ENCODE measurements at regions not wholly inside any gene's neighbourhood (a gene's known extent, or its start where the extent isn't known, plus 50 kb on each side); places are given as distances from the start of the nearest gene placed in this dataset.
"Not testable (repeated sequence)": the region's sequence is repeated elsewhere in the genome, so short reads cannot be mapped to it uniquely, and the experiment has no call there.

DNA sequence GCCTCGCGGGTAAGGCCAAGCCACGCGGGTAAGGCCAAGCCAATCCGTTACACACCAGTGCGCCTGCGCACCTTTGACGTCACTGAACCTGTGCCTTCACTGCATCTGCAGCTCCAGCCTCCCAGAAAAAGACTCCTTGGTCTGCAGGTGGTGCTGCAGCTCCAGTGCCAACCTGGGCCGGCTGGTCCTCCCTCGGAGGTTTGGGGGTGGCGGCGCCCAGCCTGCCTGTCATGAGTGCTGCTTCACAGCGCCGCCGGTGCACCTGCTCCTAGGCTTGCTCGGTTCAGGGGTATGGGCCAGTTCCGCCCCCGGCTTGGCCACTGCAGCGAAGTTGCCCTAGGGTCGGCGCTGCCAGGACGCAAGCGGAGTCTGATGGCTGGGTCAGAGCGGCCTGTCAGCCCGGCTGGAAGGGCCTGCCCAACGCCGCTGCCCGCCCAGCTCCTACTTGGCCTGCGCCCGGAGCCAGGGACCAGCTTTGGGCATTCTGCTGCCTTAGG is 146.6 kb downstream of the USP22 start:
- no peak overlapping the region for H3K4me3 ChIP-seq (ENCODE audit: low read depth, low read length)
- TF ChIP-seq, protein P1, sequence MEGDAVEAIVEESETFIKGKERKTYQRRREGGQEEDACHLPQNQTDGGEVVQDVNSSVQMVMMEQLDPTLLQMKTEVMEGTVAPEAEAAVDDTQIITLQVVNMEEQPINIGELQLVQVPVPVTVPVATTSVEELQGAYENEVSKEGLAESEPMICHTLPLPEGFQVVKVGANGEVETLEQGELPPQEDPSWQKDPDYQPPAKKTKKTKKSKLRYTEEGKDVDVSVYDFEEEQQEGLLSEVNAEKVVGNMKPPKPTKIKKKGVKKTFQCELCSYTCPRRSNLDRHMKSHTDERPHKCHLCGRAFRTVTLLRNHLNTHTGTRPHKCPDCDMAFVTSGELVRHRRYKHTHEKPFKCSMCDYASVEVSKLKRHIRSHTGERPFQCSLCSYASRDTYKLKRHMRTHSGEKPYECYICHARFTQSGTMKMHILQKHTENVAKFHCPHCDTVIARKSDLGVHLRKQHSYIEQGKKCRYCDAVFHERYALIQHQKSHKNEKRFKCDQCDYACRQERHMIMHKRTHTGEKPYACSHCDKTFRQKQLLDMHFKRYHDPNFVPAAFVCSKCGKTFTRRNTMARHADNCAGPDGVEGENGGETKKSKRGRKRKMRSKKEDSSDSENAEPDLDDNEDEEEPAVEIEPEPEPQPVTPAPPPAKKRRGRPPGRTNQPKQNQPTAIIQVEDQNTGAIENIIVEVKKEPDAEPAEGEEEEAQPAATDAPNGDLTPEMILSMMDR (IDR thresholded peaks at IDR 0.05; ENCODE audit: borderline replicate concordance, insufficient read depth, low read depth, low read length), result no peak

DNA sequence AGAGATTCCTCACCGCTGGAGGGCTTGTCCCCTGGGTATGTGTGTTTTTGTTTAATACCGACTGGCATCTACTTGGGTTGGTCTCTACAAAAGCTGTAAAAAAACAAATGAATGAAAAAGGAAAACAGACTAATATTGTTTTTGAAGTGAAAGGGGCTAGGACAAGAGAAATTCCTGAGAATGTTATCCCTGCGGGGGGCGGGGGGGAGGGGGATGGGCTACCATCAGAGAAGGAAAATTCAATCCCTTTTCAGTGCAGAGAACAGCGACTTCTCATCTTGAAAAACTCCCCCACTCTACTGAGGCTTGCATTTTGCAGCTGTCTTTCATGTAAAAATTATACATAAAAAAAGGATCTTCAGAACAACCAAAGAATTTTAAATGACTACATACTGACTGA is 144.1 kb downstream of the USP22 start:
- not testable (repeated sequence) for H3K4me3 ChIP-seq (ENCODE audit: low read depth, low read length)

DNA sequence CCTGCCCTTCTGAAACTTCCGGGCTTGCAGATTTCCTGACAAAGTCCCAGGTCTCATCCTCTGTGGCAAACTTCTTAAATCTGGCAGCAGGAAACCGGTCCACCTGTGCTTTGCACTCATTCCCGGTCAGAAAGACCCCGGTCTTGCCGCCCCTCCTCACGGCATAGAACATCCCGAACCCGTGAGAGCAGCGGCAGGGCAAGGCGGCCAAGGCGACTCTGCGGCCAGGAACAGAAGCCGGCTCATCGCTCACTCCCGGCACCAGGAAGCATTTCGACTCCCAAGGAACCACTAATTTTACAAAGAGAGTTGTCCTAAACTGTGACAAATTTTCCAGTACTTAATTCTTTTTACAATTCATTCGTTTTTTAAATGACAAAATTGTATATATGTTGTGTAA is 140.3 kb downstream of the USP22 start:
- not testable (repeated sequence) for H3K4me3 ChIP-seq (ENCODE audit: low read depth, low read length)

DNA sequence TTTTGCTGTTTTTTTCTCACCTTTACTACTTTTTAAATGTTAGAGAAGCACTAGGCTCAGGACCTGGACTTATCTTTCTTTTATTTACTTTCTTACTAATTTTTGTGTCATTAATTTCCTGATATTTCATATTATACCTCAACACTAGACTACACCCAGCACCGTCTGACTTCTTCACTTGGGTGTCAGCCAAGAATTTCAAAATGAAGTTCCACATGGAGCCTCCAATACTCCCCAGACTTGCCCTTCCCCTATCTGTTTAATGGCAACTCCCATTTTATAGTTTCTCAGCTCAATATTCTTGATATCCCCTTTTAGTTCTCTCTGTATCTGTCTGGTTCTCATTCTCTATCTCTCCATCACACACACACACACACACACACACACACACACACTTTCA is 139.3 kb downstream of the USP22 start:
- H3K4me3 ChIP-seq (ENCODE audit: low read depth, low read length), result not testable (repeated sequence)

DNA sequence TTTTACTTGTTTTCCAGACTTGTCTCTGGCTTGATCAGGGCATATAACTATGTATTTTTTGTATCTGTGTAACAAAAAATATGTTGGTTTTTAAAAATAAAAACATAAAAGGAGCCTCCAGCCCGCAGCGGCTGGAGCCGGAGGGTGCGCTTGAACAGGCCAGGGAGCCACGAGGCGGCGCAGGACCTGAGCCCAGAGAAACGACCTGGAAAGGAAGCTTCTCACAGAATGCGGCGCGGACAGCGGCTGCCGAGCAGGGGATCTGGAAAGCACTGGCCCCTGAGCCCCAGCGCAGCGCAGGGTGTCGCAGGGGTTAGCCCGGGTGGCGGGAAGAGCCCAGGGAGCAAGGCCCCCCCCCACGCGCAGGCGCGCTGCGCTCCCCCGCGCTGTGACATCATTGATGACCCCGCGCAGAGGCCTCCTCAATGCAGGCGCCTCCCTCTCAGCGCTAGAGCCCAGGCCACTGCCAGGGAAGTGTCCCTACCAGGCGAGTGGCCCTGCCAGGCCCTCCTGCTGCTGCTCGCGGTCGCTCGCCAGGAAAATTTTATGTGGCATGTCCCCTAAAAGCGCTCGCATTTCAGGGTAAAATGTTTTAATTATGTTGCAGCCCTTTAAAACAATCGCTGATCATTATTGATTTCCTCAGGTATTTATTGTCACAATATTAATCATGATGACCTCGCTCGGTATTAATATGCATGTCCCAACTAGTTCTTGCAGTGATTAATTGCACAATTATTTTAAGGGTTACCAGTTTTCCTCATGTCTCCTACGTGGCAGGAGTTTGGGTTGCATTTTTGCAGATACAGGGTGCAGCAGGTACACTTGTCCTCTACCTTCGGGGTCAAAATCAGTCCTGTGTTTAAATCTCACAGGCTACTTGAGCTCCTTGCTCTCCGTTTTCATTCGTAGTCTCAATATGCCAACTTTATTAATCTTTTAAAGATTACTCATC is 134.2 kb downstream of the USP22 start:
- TF ChIP-seq, protein P1 (IDR thresholded peaks at IDR 0.05; ENCODE audit: borderline replicate concordance, insufficient read depth, low read depth, low read length), result peak; percentile 62
- peak overlapping the region; percentile 53 for H3K4me3 ChIP-seq (ENCODE audit: low read depth, low read length)

DNA sequence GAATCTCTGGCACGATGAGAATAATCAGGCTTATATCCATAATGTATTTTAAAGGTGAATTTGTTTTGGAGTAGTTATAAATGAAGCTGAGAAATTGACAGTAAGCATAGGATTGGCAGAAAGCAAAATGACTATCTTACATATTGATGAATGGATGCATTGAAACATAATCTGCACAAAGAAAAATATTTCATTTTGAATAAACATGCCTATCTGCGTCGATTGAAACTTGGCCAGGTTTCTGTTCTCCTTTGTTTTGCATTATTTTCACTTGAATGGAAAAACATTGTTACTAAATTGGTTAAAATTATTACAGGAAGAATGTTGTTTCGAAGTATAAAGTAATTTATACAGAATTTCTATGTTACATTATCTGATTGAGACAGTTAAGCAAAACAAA is 128.2 kb downstream of the USP22 start:
- H3K4me3 ChIP-seq (ENCODE audit: low read depth, low read length), result no peak overlapping the region
- TF ChIP-seq, protein P1 (IDR thresholded peaks at IDR 0.05; ENCODE audit: borderline replicate concordance, insufficient read depth, low read depth, low read length), result no peak

DNA sequence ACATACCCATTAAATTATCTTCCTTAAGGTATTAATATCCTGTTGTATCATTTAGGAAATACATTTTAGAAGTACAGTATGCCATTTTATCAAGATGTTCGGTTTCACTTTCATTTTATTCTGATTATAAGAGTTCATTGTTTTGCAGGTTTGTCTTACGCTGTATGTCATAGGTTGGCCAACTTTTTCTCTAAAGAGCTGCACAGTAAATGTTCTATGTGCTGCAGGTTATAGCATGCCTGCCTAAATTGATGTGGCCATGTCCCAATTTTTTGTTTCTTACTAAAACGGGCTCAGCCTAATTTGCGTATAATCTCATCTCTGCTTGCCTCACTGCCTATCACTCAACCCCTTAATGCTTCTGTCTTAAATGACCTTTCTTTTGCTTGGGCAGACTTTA is 126.4 kb downstream of the USP22 start:
- TF ChIP-seq, protein P1 (IDR thresholded peaks at IDR 0.05; ENCODE audit: borderline replicate concordance, insufficient read depth, low read depth, low read length), result no peak
- H3K4me3 ChIP-seq (ENCODE audit: low read depth, low read length), result no peak overlapping the region

DNA sequence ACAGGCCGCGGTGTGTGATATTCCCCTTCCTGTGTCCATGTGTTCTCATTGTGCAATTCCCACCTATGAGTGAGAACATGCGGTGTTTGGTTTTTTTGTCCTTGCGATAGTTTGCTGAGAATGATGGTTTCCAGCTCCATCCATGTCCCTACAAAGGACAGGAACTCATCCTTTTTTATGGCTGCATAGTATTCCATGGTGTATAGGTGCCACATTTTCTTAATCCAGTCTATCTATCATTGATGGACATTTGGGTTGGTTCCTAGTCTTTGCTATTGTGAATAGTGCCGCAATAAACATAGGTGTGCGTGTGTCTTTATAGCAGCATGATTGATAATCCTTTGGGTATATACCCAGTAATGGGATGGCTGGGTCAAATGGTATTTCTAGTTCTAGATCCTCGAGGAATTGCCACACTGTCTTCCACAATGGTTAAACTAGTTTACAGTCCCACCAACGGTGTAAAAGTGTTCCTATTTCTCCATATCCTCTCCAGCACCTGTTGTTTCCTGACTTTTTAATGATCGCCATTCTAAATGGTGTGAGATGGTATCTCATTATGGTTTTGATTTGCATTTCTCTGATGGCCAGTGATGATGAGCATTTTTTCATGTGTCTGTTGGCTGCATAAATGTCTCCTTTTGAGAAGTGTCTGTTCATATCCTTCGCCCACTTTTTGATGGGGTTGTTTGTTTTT is 125.1 kb downstream of the USP22 start:
- H3K4me3 ChIP-seq (ENCODE audit: low read depth, low read length), result not testable (repeated sequence)

DNA sequence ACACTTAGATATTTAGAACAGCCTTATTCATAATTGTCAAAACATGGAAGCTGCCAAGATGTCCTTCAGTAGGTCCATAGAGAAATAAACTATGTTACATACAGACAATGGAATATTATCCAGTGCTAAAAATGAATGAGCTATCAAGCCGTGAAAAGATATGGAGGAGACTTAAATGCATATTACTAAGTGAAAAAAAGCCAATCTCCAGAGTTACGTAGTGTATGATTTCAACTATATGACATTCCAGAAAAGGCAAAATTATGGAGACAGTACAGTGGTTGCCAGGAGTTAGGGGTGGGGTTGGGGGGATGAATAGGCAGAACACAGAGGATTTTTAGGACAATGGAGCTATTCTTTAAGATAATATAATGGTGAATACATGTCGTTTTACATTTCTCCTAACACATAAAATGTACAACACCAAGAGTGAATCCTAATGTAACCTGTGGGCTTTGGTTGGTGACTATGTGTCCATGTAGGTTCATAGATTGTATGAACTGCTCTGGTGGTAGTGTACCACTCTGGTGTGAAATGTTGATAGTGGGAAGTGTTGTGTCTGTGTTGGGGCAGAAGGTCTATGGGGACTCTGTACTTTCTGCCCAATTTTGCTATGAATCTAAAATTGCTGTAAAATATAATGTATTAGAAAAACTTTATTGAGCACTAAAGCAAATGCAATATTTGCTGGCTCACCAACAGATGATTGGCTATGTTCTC is 122.6 kb downstream of the USP22 start:
- no peak overlapping the region for H3K4me3 ChIP-seq (ENCODE audit: low read depth, low read length)
- TF ChIP-seq, protein P1 (IDR thresholded peaks at IDR 0.05; ENCODE audit: borderline replicate concordance, insufficient read depth, low read depth, low read length), result no peak

Measured in GM12875 (cell line).